Mammary epithelial cell (primary cell): ENCODE measurements at regions not wholly inside any gene's neighbourhood (a gene's known extent, or its start where the extent isn't known, plus 50 kb on each side); places are given as distances from the start of the nearest gene placed in this dataset.

ENCODE experiments used
- EZH2 ChIP-seq: IDR thresholded peaks from 2 replicates; pipeline ENCODE4 v1.6.1; 2012; ENCODE audit warnings: low read length, inconsistent platforms, borderline replicate concordance
- TF ChIP-seq, protein P1 (sequence below), 2 donors: IDR thresholded peaks in 1 of 2; conservative IDR thresholded peaks in 1 of 2; 2 replicates each; pipeline ENCODE4 v1.5.1; 2011 to 2012; ENCODE audit warnings: inconsistent platforms in 2 of 2, low read length in 2 of 2, mild to moderate bottlenecking in 2 of 2, control low read depth in 1 of 2, low read depth in 1 of 2; ENCODE audit not compliant: insufficient read depth in 1 of 2; ENCODE audit errors: extremely low read depth in 1 of 2

DNA sequence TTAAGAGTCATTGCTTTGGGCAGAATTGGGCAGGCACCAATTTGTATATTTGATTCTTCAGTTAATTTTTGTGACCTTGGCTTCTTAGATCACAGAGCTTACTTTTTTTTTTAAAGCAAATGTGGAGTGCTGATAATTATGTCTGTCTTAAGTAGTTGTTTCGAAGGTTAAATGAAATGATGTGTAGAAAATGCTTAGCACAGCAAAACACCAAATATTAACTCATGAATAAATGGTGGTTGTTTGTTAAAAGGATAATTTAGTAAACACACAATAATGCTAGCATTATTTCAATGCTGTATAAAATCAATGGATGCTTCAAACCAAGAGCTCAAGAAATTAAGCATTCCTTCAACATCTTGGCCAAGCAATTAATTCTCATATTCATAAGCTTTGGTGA is 143.4 kb downstream of the LPIN1 start:
- TF ChIP-seq, protein P1, sequence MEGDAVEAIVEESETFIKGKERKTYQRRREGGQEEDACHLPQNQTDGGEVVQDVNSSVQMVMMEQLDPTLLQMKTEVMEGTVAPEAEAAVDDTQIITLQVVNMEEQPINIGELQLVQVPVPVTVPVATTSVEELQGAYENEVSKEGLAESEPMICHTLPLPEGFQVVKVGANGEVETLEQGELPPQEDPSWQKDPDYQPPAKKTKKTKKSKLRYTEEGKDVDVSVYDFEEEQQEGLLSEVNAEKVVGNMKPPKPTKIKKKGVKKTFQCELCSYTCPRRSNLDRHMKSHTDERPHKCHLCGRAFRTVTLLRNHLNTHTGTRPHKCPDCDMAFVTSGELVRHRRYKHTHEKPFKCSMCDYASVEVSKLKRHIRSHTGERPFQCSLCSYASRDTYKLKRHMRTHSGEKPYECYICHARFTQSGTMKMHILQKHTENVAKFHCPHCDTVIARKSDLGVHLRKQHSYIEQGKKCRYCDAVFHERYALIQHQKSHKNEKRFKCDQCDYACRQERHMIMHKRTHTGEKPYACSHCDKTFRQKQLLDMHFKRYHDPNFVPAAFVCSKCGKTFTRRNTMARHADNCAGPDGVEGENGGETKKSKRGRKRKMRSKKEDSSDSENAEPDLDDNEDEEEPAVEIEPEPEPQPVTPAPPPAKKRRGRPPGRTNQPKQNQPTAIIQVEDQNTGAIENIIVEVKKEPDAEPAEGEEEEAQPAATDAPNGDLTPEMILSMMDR (conservative IDR thresholded peaks at IDR 0.05 in 1 of 2, IDR thresholded peaks at IDR 0.05 in 1 of 2; ENCODE audit: extremely low read depth in 1 of 2, insufficient read depth in 1 of 2, low read depth in 1 of 2, low read length in 2 of 2): no peak
- no peak for TF ChIP-seq EZH2
